SKM-1 treated with dmso at 0.1 percent for 144 hours (cell line): ENCODE measurements at regions not wholly inside any gene's neighbourhood (a gene's known extent, or its start where the extent isn't known, plus 50 kb on each side); places are given as distances from the start of the nearest gene placed in this dataset.

Source experiments
- DNase-seq: peaks from one replicate; lab custom pipeline; 2025; ENCODE audit not compliant: unreplicated experiment; lab: John Stamatoyannopoulos, UW

DNA sequence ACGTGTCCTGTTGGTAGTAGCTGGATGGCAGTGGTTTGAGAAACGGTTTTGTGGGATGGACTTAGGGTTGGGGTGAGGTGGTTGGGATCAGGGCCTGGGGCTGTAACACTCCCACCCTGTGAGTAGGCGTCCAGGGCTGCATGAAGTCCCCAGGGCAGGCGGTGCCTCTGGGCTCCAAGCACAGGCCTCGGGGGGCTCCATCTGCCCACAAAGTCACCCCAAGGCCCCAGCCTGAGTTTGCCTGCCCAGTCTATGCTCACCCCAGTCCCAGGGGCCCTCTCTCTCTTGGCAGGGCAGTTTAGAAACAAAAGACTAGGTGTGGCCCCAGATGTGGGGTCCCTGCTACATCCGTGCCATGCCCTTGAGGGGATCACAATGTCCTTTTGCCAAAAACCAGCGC is 86.9 kb upstream of the PRR23E start:
- no peak for DNase-seq

GRCh38 chr3:127106456-127106855 is 86.5 kb upstream of the PRR23E start:
- DNase-seq: no peak

GRCh38 chr3:127107002-127107401 is 85.9 kb upstream of the PRR23E start:
- DNase-seq: no peak

GRCh38 chr3:127107491-127108375 is 85.2 kb upstream of the PRR23E start:
- no peak for DNase-seq

GRCh38 chr3:127108796-127109195 is 84.1 kb upstream of the PRR23E start:
- no peak for DNase-seq

DNA sequence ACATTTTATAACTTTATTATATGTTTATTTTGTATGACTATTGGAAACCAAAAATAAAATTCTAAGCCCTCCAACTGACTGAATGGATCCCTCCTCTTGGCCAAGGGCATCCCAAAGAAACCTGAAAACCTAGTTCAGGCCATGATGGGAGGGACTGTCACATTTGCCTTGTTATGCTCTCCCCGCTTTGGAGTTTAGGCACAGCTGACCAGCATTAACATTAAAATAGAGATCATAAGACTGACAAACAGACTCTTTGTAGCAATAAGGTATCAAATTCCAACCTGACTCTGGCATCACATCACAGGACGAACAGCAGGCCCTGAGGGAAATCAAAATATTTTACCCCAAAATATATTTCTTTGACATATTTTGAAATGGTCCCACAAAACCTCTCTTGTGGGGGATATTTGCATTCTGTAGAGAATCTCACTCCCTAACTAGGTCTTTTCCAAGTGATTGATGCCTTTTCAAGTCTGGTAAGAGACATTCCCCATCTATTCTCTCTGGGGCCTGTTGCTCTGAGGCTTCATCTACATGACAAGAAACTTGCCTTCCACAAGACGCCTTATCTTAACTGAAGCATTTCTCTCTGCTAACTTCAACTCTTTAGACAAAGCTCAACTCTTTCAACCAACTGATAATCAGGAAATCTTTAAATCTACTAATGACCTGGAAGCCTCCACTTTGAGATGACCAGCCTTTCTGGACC is 81.8 kb upstream of the PRR23E start:
- DNase-seq: no peak

DNA sequence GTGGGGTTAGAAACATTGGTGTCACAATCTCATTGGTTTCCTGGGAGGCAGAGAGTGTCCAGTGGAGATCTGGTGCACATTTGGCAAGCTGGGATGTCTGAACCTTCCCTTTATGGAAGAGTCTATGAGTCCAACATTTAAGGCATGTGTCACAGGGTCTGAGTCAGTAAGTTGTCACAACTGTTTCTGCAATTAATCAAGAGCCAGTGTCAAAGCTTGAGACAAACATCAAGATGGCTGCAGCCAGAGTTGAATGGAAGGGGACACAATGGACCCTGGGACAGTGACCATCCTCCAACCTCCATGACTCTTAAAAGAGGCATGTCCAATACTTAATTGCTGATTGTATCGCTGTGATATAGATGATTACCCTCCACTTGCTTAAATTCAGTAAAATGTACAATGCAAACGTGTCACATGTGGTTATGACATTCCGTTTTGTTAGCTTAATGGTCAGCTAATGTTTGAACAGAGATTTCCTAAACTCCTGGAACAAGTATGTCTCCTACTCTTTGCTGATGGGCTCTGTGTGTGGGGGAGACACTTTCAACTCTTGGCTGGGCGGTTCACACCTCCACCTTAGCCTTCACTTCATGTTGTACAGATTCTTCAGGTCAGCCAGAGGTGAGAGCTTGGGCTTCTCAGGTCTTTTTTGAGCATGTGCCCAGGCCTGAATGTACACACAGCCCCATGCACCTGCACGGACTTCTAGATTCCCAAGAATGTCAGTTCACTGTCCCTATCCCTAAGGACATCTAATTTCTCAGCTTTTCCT is 79.9 kb upstream of the PRR23E start:
- DNase-seq: no peak

DNA sequence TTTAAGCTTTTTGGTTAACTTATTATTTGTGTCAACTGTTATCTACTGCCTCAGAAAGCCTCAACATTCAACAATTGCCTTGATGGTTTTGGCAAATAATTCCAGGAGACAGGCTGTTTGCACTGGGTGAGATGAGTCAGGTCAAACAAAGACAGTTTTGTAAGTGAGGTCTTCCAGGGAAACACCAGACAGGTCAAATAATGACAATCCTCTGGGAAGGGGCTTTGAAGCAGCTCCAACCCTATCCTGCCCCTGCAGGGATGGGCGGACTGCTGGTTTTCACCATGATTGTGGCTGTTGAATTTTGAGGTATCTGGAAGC is 79.4 kb upstream of the PRR23E start:
- no peak for DNase-seq

- DNase-seq: no peak
Measured at GRCh38 chr3:127114337-127115070, 78.4 kb upstream of the PRR23E start.

GRCh38 chr3:127115691-127116351 is 77.1 kb upstream of the PRR23E start:
- no peak for DNase-seq

DNA sequence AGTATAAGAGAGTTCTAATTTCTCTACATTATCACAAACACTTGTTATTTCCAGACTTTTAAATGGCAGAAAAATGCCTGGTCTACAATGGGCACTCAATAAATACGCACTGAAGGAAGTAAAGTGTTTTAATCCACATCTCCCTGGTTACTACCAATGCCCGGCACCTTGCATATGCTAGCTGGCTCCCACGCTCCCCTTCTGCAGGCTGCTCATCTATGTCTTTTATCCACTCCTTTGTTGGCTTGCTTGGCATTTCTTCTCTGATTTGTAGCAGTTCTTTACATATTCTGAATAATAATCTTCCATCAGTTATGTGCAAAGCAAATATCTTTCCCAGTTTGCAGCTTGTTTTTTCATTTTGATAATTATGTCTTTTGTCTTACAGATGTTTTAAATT is 74.6 kb upstream of the PRR23E start:
- no peak for DNase-seq

- no peak for DNase-seq
Measured at GRCh38 chr3:127119693-127120464, 73.1 kb upstream of the PRR23E start.

DNA sequence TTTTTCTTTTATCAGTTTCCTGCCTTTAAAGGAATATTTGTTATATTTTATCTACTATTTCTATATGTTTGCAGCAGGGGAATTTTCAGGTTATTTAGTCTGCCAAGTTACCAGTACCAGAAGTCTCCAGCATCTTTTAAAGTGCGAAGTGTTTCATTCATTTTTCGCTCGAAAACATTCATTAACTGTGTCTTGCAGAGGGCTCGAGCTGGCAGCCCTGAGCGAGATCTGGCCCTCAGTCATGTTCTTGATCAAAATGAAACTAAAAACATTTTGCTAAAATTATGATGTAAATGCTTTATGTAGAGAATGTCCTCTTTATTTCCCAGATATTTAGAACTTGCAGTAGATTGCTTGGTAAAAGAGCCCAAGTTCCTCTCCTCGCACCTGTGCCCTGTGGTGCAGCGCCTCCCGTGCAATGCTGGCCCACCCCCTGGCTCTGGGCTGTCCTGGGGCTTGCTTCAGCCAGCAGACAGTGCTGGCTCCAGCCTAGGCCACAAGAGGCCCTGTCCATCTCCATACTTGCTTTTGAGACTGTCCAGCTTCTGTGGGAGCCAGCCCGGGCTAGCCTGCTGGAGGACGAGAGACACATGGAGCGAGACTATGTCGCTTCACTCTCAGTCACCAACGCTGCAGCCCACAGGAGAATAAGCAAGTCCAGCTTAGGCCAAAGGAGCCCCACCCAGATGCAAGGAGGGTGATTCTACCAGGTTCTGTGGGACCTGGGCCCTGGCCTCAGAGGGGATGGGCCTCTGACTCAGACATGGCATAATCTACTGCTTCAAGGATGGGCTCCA is 71.9 kb upstream of the PRR23E start:
- no peak for DNase-seq

DNA sequence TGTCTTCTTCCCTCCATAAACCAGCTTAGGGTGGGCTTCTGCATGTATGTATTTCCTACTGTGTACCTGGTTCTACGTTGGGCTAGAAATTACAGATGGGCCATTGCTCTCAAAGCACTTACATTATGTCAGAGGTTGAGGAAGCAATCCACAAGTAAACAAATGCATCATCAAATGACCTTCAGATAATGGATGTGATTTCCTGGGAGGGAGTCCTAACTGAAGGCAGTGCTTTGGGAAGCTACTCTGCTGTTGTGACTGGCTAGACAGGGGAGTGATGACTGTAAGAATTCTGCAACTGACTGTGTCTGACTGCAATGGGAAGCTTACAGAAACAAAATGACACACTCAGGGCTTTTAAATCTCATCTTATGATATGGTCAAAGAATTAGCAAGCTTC is 71.0 kb upstream of the PRR23E start:
- DNase-seq: no peak

GRCh38 chr3:127123533-127123932 is 69.4 kb upstream of the PRR23E start:
- no peak for DNase-seq

GRCh38 chr3:127124120-127124519 is 68.8 kb upstream of the PRR23E start:
- DNase-seq: no peak

DNA sequence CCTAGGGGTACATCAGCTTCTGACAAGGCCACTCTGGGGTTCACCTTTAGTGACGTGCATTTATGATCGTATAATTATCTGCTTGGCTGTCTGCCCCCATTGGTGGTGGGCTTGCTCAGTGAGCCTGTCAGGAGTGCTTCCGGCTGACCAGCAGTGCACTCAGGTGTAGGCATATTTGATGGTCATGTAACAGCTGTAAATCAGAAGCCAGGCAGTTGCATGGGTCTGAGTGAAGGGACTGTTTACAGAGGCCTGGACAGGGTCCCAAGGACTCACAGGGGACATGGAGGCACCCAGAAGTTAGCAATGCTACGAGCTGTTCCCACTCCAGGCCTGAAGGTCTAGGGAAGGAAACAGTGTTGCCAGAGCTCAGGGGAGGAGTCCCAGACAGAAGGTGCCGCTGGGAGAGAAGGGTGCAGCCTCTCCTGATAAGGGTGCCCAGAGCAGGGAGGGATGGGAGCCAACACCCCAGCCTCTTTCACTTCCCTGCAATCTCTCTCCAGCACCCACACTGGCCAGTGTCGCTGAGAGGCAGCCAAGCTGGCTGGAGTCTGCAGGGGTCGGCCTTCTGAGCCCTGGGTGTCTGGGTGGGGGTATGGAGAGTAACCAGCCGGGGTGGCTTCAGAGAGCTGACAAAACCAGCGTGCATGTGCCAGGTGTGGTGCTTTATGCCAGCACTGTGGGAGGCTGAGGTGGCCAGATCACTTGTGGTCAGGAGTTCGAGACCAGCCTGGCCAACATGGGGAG is 61.3 kb upstream of the PRR23E start:
- no peak for DNase-seq

GRCh38 chr3:127132876-127133275 is 60.1 kb upstream of the PRR23E start:
- DNase-seq: no peak
